Panc1 (cell line): ENCODE measurements at regions not wholly inside any gene's neighbourhood (a gene's known extent, or its start where the extent isn't known, plus 50 kb on each side); places are given as distances from the start of the nearest gene placed in this dataset.
"Not testable (repeated sequence)": the region's sequence is repeated elsewhere in the genome, so short reads cannot be mapped to it uniquely, and the experiment has no call there.

Experiments
- ATAC-seq: fragments of 200-7000 bp; cut with Tn5 transposase; 2 replicates; pipeline ENCODE4 v1.9.1; 2020; ENCODE audit warnings: mild to moderate bottlenecking, moderate library complexity
- BruUV-seq: library from RNA; stranded (reverse); fragments of 400-500 nt; replicated peaks from 2 replicates; lab custom pipeline; 2021; lab: Mats Ljungman, UMichigan
- CTCF ChIA-PET: fragments of 300-600 bp; sonication (Branson Sonifier 250); formaldehyde crosslinking; loops from one replicate; lab custom pipeline; 2022; ENCODE audit warnings: antibody characterized with exemption; lab: Charles Lee
- POLR2A ChIA-PET: fragments of 300-600 bp; sonication (Branson Sonifier 250); formaldehyde crosslinking; loops from one replicate; lab custom pipeline; 2022; ENCODE audit warnings: antibody characterized with exemption; lab: Charles Lee
- DNase-seq: peaks from one replicate; pipeline ENCODE4 v3.0.0-alpha.2; 2010; ENCODE audit warnings: low read depth, low spot score
- H3K27ac ChIP-seq: 2 replicates; pipeline ENCODE4 v1.5.1; 2011; ENCODE audit warnings: mild to moderate bottlenecking, low read length, inconsistent platforms
- H3K27me3 ChIP-seq: fragments of 200-500 bp; sonication (Bioruptor generic); 2 replicates; pipeline ENCODE4 v1.6.0; 2014; ENCODE audit warnings: low read length, inconsistent platforms; ENCODE audit not compliant: control insufficient read depth, insufficient read depth
- H3K36me3 ChIP-seq: fragments of 200-500 bp; sonication (Bioruptor generic); 2 replicates; pipeline ENCODE4 v1.5.1; 2014; ENCODE audit warnings: inconsistent platforms, mild to moderate bottlenecking, low read length, moderate library complexity; ENCODE audit not compliant: control insufficient read depth, insufficient read depth
- H3K4me1 ChIP-seq: 2 replicates; pipeline ENCODE4 v1.5.1; 2011; ENCODE audit warnings: inconsistent platforms, mild to moderate bottlenecking, low read length, moderate library complexity; ENCODE audit not compliant: control insufficient read depth, insufficient read depth
- H3K4me3 ChIP-seq, 2 experiments: 2 replicates each; pipeline ENCODE4 v1.5.1; 2011 to 2012; ENCODE audit warnings: low read depth in 2 of 2, low read length in 2 of 2, mild to moderate bottlenecking in 2 of 2, inconsistent platforms in 1 of 2, moderate library complexity in 1 of 2
- H3K9me3 ChIP-seq: fragments of 200-500 bp; sonication (Bioruptor generic); 2 replicates; pipeline ENCODE4 v1.5.1; 2014; ENCODE audit warnings: low read depth, mild to moderate bottlenecking, inconsistent platforms, low read length, moderate library complexity; ENCODE audit not compliant: control insufficient read depth, insufficient read depth
- CTCF ChIP-seq: fragments of 450-650 bp; IDR thresholded peaks from 2 replicates; pipeline ENCODE4 v1.5.1; 2017; ENCODE audit warnings: mild to moderate bottlenecking
- POLR2AphosphoS5 ChIP-seq: IDR thresholded peaks from 2 replicates; pipeline ENCODE4 v1.6.1; 2012; ENCODE audit warnings: mild to moderate bottlenecking, low read depth, low read length, moderate library complexity
- REST ChIP-seq, 2 experiments: IDR thresholded peaks; 2 replicates each; pipeline ENCODE4 v1.6.1; 2011 to 2012; ENCODE audit warnings: low read depth in 2 of 2, control low read depth in 1 of 2, low read length in 1 of 2, mild to moderate bottlenecking in 1 of 2, moderate library complexity in 1 of 2; ENCODE audit not compliant: insufficient read depth in 1 of 2
- SIN3A ChIP-seq: IDR thresholded peaks from 2 replicates; pipeline ENCODE4 v1.6.1; 2012; ENCODE audit warnings: low read depth, mild to moderate bottlenecking, low read length, moderate library complexity, borderline replicate concordance; ENCODE audit not compliant: insufficient read depth
- TCF7L2 ChIP-seq: IDR thresholded peaks from 2 replicates; pipeline ENCODE4 v1.6.1; 2011; ENCODE audit warnings: mild to moderate bottlenecking, low read depth, low read length, inconsistent platforms
- in situ Hi-C: cut with HindIII; loops from 2 replicates; pipeline ENCODE4 v1.10.0; 2016; ENCODE audit warnings: low sequenced_read_pairs, low pct_unique_long_range_greater_than_20kb
- intact Hi-C: fragments of 100-400 bp; cut with micrococcal nuclease; formaldehyde crosslinking; loops from one replicate; pipeline ENCODE4 v1.10.0; 2022; ENCODE audit not compliant: unreplicated experiment

- Histone ChIP-seq H3K27me3 (no peaks in the 10 kb centered on the region), H3K4me1 (no peaks in the 10 kb centered on the region), H3K4me3 (no peak overlapping the region), H3K36me3 (no peaks in the 10 kb centered on the region), H3K9me3 (no peaks in the 10 kb centered on the region), H3K27ac (no peak overlapping the region)
- ChIA-PET POLR2A (no interaction called here), CTCF (no interaction called here)
- BruUV-seq = no TSS peak
- intact Hi-C loops = no loop called here
- in situ Hi-C loops = no loop called here
- DNase-seq (no peak), ATAC-seq (no peak)
- TF ChIP-seq REST (IDR thresholded peaks at IDR 0.05; ENCODE audit: insufficient read depth in 1 of 2, low read depth in 2 of 2, low read length in 1 of 2) (no peak), SIN3A (no peak), POLR2AphosphoS5 (no peak)
Measured at GRCh38 chr3:59234884-59235633, 185.2 kb upstream of the CFAP20DC start.

- H3K4me1 ChIP-seq, intact Hi-C loops, DNase-seq, H3K27ac ChIP-seq, POLR2A ChIA-PET, BruUV-seq, CTCF ChIA-PET, H3K9me3 ChIP-seq, H3K36me3 ChIP-seq, ATAC-seq, in situ Hi-C loops, H3K27me3 ChIP-seq, H3K4me3 ChIP-seq: not testable (repeated sequence)
Measured at GRCh38 chr3:59230379-59230778, 180.6 kb upstream of the CFAP20DC start.

- CTCF ChIA-PET = no interaction called here
- no peaks in the 10 kb centered on the region for H3K4me1 ChIP-seq
- ATAC-seq (no peak), DNase-seq (no peak)
- no TSS peak for BruUV-seq
- H3K27me3 ChIP-seq = no peaks in the 10 kb centered on the region
- H3K27ac ChIP-seq = no peak overlapping the region
- POLR2A ChIA-PET = no interaction called here
- no peak overlapping the region for H3K4me3 ChIP-seq
- intact Hi-C loops = loop anchor here (10.0 kb wide), 2 partner anchors 331 to 641 kb away; no protein-coding TSS in a partner anchor
- TF ChIP-seq POLR2AphosphoS5 (no peak), TCF7L2 (no peak), REST (IDR thresholded peaks at IDR 0.05; ENCODE audit: insufficient read depth in 1 of 2, low read depth in 2 of 2, low read length in 1 of 2) (no peak), CTCF (no peak), SIN3A (no peak)
- no peaks in the 10 kb centered on the region for H3K9me3 ChIP-seq
- in situ Hi-C loops = no loop called here
- no peaks in the 10 kb centered on the region for H3K36me3 ChIP-seq
Measured at GRCh38 chr3:59213860-59214259, 164.0 kb upstream of the CFAP20DC start.
